ENCODE measurements at regions not wholly inside any gene's neighbourhood (a gene's known extent, or its start where the extent isn't known, plus 50 kb on each side); places are given as distances from the start of the nearest gene placed in this dataset.

DNA sequence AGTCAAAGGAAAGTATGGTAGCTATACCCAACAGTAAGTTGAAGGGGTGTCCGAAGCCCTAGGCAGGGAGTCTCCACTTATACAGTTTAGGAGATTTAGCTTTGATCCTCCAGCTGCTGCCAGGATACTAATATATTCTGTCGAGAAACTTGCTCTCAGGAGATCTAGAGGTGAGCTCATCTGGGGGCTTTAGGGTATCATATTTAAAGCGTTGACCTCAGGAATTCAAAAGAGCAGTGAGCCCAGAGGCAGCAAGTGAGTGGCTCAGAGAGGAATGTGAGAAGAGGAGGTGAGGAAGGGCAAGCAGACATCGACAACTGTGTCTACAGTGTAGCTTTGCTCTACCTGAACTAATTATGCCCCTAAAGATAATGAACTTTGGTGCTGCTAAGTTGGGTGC is 245.1 kb upstream of the LRTM1 start:
- DNase-seq, result no peak

DNA sequence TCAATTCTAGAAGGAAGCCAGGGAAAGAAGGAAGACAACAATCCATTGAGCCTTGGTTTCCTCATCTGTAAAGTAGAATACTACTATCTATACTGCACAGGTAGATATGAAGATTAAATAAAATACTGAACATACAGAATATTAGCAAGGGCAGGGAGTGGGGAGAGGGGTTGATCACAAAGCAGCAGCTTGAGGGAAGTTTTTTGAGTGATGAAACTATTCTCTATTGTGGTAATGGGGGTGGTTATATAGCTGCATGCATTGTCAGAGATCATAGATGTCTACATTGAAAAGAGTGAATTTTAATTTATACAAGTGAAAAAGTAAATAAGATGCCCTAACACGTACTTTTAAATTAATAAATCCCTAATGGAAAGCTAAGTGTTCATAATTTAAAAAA is 242.6 kb upstream of the LRTM1 start:
- DNase-seq, result no peak

GRCh38 chr3:55169608-55170072 is 241.8 kb upstream of the LRTM1 start:
- no peak for DNase-seq

DNA sequence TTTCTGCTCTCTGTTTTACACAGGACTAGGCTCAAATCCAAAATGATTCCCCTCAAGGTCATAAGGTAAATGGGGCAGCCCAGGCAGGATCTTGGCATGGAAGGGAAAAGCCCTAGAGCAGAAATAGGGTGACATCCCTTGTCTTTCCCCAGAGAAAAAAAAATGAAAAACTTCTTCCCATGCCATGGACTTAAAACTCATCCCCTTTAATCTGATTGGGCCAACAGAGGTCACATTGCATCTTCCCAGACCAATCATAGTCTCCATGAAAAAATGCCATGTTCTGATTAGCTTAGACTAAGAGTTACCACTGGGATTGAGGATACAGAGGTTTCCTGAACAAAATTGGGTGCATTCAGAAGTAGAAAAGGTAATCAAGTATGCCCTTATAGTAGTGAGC is 241.3 kb upstream of the LRTM1 start:
- DNase-seq, result no peak

- no peak for DNase-seq
Measured at GRCh38 chr3:55167586-55168317, 239.9 kb upstream of the LRTM1 start.

DNA sequence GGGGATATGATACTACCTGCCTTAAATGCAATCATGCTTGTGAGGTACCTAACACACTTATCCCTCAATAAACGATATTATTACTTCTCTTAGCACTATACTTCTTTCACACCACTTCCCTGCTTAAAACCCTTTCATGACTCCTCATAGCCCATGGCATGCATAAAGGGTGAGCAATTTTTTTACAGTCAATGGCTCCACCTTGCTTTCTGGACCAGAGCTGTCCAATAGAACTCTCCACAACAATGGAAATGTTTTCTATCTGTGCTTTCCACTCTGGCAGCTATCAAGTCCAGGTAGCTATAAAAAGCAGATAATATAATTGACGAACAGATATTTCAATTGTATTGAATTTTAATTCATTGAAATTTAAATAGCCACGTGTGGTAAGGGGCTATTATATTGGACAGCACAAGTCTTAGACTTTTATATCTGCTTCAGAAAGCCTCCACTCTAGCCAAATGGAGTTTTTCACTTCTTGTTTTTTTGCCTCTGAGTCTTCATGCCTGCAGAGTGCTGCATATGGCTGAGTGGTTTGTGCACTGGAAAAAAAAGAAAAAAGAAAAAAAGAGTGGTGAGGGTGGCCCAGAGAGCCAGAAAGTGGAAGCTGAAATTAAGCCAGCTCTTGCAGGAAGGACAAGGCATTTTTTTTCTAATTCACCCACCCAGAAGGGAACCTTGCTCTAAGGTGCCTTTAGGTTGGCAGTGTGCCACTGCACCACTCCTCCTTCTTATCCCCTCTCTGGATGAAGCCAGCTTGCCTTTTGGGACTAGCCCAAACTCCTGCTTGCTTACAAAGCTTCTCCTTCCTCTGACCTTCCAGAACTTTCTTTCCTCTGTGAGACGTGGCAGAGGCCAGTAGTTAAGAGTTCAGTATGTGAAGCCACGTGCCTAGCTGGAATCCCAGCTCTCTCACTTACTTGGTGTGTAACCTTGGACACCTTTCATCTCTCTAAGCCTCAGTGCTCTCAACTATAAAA is 239.0 kb upstream of the LRTM1 start:
- DNase-seq, result no peak

- DNase-seq, result no peak
Measured at GRCh38 chr3:55165704-55166405, 238.0 kb upstream of the LRTM1 start.

DNA sequence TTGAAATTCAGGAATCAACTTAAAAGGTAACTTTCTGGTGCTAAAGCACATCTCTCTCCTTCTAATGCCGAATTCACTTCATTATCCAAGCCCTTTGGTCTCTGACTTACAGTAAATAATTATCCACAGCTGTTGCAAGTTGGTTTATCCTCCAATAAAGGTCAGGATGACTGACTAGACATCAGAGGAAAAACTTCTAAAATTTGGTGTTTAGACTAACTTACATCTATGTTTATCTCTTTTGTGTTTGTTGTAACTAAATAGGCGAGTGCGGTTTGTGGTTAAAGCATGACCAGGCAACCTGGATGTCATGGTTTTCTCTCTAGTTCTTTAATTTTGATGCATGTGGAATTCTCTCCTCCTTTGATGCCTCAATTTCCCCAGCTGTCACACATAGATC is 237.4 kb upstream of the LRTM1 start:
- no peak for DNase-seq

DNA sequence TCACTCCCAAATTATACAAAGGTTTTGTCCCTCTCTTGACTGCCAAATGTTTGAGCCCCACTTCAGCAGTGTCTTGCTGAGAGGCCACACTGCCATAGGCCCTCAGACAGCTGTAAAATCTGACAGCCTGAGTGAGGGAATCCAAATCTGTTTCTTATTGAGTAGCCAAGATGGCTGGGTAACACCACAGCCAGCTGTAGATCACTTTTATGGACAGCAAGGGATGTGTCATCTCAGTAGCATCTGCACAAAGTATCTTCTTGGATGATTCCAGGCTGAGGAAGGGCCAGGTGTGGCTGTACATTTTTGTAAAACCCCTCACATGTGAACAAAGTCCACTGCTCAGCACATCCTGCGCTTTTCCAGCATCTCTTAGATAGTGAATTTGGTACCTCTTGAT is 237.0 kb upstream of the LRTM1 start:
- no peak for DNase-seq

DNA sequence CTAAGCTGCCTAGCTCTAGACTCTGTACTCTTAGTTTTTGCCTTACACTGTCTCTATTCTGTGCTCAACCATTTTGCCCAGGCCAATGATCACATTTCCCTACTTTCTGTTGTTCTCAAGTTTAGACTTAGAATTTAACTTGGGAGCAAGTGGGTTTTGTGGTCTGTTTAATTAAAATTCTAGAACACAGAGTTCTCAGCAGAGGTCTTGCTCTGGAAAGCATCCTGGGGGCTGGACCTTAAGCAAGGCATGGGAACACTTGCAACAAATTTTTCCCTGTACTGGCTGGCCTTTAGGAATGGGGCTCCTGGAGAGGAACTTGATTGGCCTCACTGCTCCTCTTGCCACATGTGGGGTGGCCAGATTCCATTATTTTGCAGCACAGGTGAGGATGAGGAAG is 236.3 kb upstream of the LRTM1 start:
- no peak for DNase-seq

DNA sequence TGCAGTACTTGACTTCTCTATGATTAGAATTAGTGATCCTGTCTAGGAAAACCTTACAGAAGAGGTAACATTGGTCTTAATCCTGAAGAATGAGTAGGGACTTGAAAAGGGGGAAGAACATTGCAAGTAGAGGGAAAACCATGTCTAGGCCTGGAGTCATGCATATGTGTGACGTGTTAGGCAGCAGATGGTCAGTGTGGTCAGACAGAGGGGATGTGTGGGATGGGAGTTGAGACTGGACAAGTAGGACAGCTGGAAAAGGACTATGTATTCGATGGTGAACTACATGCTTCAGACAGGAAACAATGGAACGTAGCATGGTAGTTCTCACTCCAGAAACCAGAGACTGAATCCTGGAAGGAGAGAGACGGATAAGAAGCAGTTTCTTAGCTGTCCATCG is 235.6 kb upstream of the LRTM1 start:
- DNase-seq, result no peak

DNA sequence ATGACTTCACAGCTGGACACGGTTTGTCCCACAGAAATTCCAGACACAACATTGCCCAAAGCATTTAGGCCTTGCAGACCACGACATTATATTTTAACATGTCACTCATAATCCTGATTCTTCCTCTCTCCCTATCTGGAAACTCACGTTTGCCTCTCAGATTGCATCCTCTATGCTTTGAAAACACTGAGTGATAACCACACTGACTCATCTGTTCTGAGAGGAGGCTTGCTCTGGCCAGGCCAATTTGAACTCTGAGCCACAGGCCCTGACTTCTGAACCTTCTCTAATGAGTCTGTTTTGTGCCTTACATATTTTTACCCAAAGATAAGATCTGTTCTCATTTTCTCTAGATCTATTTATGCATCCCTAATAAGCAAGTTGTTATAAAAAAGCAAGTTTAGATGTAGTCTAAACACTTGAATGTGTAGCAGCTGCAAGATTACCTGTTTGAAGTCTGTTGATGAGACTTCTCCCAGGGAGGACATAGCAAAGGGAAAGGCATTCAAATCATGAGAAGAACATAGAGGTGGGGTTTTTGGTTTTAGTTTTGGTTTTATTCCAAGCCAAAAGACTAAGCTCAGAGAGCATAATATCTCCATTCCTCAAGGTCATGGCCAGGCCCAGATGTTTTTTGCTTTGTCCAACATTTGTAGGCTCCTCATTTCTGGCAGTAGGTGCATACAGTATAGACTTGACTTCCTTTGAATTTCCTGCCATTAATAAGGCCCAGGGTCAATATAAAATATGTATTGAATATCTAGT is 234.4 kb upstream of the LRTM1 start:
- DNase-seq, result no peak

DNA sequence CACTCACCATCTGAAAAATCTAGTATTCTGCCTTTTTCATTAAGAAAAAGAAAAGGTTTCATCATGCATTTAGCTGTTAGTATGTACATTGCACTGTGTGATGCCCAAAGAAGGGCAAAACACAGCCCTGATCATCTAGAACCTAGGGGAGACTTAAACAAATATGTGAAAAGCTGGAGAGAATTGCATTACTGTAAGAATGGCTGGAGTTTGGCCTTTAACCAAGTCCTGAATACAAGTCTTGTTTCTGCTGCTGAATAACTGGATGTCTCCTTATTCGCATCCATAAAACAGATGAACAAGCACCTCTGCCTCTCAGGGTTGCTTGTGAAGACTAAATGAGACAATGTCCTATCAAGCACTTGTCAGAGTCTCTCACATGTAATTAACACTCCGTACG is 233.4 kb upstream of the LRTM1 start:
- no peak for DNase-seq

- no peak for DNase-seq
Measured at GRCh38 chr3:55160241-55160983, 232.6 kb upstream of the LRTM1 start.

- no peak for DNase-seq
Measured at GRCh38 chr3:55159711-55160110, 231.9 kb upstream of the LRTM1 start.

DNA sequence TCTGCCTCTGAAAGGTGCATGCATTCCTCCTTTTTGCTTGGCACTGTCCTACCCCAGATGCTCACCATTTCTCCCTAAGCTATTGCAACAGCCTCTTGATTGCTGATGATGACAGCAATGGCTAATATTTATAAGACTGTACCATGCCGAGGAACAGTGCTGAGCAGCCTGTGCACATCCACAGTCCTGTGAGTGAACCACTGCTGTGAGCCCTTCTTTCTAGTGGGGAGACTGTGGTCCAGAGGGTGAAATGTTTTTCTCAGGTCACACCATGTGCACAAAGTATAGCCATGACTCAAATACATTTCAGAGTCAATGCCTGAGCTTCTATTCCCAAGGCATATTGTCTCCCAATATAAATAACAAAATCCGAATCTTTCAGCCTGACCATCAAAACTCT is 231.2 kb upstream of the LRTM1 start:
- no peak for DNase-seq

- DNase-seq, result no peak
Measured at GRCh38 chr3:55158345-55158744, 230.5 kb upstream of the LRTM1 start.

DNA sequence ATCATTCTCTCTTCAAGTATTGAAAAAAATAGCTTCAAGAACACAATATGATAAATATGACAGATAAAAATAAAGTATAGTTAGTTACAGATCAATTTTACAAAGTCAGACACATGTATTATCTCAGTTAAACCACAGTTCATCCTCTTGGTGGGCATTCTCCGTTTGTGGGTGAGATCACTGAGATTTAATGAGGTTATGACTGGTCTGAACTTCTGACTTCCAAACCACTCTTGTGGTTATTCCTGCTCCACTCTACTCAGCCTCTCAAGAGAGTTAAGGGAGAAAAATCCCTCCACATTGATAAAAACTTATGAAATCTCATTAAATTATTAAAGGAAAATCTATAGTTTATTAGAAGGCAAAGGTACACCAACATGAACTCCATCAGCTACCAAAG is 229.9 kb upstream of the LRTM1 start:
- DNase-seq, result no peak

DNA sequence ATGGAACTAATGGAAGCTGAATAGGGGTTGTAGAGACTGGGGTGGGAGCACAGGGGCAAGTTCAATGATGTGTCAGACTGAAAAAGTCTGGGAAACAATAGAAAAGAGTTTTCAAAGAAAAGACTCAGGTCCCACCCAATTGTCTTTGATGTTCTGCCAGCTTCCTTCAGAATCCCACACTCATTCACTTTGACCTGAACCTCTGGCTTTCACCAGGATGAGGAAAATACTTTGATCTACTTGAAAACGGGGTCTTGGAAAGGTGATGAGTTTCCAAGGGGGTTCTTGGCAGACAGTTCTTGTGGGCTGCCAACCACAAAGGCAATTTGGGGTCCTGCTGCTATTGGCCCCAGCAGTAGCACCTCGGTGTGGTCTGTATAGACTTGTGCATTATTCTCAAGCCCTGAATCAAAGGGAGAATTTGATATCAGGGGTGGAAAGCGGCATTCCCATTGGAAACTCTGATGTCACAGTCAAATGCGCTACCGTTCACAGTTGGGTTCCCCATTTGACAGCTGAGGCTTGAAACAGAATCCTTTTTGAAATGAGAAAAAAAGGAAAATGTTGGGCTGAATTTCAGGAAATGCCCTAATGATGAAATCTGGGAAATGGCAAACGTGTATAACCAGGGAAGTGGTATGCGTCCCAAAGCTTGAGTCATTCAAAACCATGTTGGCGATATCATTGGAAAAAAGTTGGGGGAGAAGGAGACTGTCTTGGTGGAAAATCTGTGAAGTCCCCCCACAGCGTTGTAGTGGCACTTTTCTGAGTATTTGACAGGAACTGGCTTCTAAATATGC is 229.2 kb upstream of the LRTM1 start:
- DNase-seq, result no peak

DNA sequence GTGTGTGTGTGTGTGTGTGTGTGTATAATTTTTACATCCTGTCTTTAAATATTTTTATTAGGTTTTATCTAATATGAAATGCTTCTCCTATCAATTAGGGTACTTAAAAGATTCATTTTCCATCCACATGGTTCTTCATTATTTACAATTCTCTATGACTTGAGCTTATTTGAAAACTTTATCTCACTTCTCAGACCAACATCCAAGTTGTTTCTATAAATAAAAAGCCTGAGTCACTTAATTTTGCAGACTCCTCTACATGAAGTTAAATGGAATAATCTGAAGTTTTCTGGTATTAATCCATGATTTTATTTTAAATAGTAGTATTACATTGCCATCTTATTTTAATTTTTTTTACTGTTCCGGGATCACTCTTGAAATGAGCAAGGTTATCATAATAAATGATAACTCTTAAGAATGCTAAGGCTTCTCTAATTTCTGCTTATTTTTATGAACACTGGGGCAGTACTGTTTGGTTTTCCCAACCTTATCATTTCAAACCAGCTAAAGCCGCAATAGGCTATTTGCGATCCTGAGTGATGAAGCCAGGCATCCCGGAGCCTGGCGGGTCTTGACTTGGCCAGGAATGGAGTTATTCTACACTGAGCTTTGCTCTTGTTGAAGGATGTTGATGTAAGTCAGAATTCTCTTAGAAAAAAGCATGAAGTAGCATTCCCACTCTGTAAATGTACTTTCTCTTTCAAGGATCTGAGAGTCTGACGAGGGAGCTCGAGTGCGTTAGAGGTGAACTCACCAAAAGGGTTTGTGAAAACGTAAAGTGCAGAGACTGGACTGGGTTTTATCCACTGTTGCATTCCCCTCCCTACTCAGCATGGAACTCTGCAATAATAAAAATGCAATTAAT is 220.2 kb upstream of the LRTM1 start:
- no peak for DNase-seq
